ENCODE measurements at regions not wholly inside any gene's neighbourhood (a gene's known extent, or its start where the extent isn't known, plus 50 kb on each side); places are given as distances from the start of the nearest gene placed in this dataset.

DNA sequence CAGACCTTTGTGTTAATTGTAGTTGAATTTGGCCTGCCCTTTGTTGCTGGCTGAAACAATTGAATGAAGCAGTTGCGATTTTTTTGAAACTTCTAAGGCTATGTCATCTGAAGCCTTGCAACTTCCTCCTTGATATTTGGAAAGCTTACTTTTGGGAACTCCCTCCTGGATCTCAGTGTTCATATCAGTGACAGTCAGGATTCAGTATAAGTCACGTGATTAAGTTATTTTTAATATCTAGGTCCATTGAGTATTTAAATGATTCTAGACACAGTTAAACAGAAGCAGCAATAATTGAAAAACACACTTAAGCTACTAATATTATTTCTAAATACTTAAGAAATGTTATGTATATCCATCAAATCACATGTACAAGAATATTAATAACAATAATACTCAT lies 951.3 kb downstream of the GRIK2 start:
- H3K36me3 ChIP-seq: no peaks in the 10 kb centered on the region
- H3K4me1 ChIP-seq: no peaks in the 10 kb centered on the region
- H3K27me3 ChIP-seq: no peaks in the 10 kb centered on the region
- TF ChIP-seq, protein P1, sequence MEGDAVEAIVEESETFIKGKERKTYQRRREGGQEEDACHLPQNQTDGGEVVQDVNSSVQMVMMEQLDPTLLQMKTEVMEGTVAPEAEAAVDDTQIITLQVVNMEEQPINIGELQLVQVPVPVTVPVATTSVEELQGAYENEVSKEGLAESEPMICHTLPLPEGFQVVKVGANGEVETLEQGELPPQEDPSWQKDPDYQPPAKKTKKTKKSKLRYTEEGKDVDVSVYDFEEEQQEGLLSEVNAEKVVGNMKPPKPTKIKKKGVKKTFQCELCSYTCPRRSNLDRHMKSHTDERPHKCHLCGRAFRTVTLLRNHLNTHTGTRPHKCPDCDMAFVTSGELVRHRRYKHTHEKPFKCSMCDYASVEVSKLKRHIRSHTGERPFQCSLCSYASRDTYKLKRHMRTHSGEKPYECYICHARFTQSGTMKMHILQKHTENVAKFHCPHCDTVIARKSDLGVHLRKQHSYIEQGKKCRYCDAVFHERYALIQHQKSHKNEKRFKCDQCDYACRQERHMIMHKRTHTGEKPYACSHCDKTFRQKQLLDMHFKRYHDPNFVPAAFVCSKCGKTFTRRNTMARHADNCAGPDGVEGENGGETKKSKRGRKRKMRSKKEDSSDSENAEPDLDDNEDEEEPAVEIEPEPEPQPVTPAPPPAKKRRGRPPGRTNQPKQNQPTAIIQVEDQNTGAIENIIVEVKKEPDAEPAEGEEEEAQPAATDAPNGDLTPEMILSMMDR (IDR thresholded peaks at IDR 0.05): no peak
- TF ChIP-seq EP300 (IDR thresholded peaks at IDR 0.05; ENCODE audit: low read depth): no peak
- TF ChIP-seq POLR2AphosphoS5 (IDR thresholded peaks at IDR 0.05): no peak
- no peak for TF ChIP-seq POLR2A (IDR thresholded peaks at IDR 0.05)
- 72 to 75% methylated on average over 2 of the region's 2 CpGs for WGBS, 2 donors (ENCODE audit: low coverage in 1 of 2)
- H3K27ac ChIP-seq: no peak overlapping the region
- DNase-seq: no peak
- no peaks in the 10 kb centered on the region for H3K9me3 ChIP-seq
- H3K4me3 ChIP-seq: no peak overlapping the region
- in situ Hi-C loops (cut with MboI; ENCODE audit: low pct_ligation_motif_present in 1 of 4, low pct_unique_long_range_greater_than_20kb in 1 of 4, low sequenced_read_pairs in 3 of 4) (no loop called here), intact Hi-C loops (cut with DNase I; ENCODE audit: low total_unique reads) (no loop called here)

DNA sequence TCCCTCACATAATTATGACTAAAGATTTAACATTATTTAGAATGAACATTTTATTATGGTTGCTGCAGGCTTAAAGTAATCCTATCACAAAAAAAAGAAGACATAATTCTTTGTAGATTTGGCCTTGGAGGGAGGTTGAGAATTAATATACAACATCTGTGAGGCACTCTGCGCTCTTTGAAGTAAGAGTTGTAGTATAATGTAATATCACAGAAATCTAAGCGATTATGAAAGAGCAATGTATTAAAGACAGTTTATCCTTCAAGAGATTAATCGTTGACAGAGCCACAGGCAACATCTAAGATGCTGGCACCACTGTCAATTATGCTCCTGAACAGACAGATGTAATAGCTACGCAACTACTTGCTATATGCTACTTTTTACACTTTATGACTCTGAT lies 946.8 kb downstream of the GRIK2 start:
- 77 to 82% methylated on average over 4 of the region's 4 CpGs for WGBS, 2 donors (ENCODE audit: low coverage in 1 of 2)
- H3K4me3 ChIP-seq: no peak overlapping the region

DNA sequence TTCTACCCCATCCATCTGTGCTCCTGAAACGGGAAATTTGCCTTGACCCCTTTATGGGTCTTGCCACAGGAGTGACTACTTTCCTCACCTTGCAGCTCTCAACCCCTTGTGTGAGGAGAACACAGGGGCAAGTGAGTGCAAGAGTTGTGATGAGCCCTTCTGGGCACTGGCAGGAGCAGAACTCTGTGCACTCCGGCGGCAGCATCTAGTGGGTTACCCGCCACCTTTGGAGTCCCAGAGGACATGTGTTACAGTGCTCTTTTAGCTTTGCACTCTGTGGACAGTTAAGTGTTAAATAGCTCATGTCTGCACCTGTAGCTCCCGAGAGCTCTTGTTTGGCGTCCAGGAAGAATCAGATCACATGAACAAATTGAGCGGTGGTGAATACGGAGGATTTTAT lies 940.2 kb downstream of the GRIK2 start:
- TF ChIP-seq, protein P1 (IDR thresholded peaks at IDR 0.05): no peak
- no peak for TF ChIP-seq EP300 (IDR thresholded peaks at IDR 0.05; ENCODE audit: low read depth)
- TF ChIP-seq POLR2AphosphoS5 (IDR thresholded peaks at IDR 0.05): no peak
- no peak for TF ChIP-seq POLR2A (IDR thresholded peaks at IDR 0.05)
- no peak overlapping the region for H3K4me3 ChIP-seq
- no peak overlapping the region for H3K27ac ChIP-seq
- intact Hi-C loops (cut with DNase I; ENCODE audit: low total_unique reads) (no loop called here), in situ Hi-C loops (cut with MboI; ENCODE audit: low pct_ligation_motif_present in 1 of 4, low pct_unique_long_range_greater_than_20kb in 1 of 4, low sequenced_read_pairs in 3 of 4) (no loop called here)
- no peaks in the 10 kb centered on the region for H3K4me1 ChIP-seq
- no peak for DNase-seq
- no peaks in the 10 kb centered on the region for H3K9me3 ChIP-seq
- no peaks in the 10 kb centered on the region for H3K27me3 ChIP-seq
- 71 to 93% methylated on average over 5 to 8 of the region's 8 CpGs for WGBS, 2 donors (ENCODE audit: low coverage in 1 of 2)
- no peaks in the 10 kb centered on the region for H3K36me3 ChIP-seq

More for the DNA sequence above, 946.8 kb downstream of the GRIK2 start:
- Histone ChIP-seq H3K9me3 (no peaks in the 10 kb centered on the region), H3K4me1 (no peaks in the 10 kb centered on the region), H3K36me3 (no peaks in the 10 kb centered on the region), H3K27ac (no peak overlapping the region), H3K27me3 (no peaks in the 10 kb centered on the region)
- DNase-seq: no peak
- intact Hi-C loops (cut with DNase I; ENCODE audit: low total_unique reads): no loop called here
- in situ Hi-C loops (cut with MboI; ENCODE audit: low pct_ligation_motif_present in 1 of 4, low pct_unique_long_range_greater_than_20kb in 1 of 4, low sequenced_read_pairs in 3 of 4): no loop called here
- TF ChIP-seq POLR2AphosphoS5 (IDR thresholded peaks at IDR 0.05) (no peak), EP300 (IDR thresholded peaks at IDR 0.05; ENCODE audit: low read depth) (no peak), POLR2A (IDR thresholded peaks at IDR 0.05) (no peak)
- TF ChIP-seq, protein P1 (IDR thresholded peaks at IDR 0.05): no peak

DNA sequence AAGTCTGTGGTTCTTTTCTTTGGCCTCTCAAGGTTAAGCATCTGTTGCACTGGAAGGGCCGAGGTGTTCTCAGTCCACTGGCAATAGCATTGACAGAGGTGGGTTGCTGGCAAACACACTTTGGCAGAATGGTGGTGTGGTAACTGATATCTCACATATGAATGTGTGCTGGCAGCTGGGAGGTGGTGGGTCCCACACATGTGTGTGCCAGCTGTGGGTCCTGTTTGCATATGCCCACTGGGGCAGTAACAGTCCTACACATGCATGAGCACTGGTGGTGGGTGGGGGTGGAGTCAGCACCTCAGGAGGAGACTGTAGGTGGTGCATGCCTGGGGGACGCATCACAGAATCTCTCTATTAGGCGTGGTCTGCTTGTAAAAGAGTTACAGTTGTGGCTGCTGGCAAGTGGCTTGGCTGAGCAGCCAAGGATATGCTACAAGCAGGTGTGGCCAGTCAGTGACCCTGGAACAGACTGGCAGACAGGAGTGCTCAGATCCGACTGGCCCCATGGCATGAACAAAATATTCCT lies 934.3 kb downstream of the GRIK2 start:
- 65 to 100% methylated on average over 1 to 4 of the region's 4 CpGs for WGBS, 2 donors (ENCODE audit: low coverage in 1 of 2)
- Histone ChIP-seq H3K4me3 (no peak overlapping the region), H3K36me3 (no peaks in the 10 kb centered on the region), H3K9me3 (no peaks in the 10 kb centered on the region), H3K27ac (no peak overlapping the region), H3K4me1 (no peaks in the 10 kb centered on the region), H3K27me3 (no peaks in the 10 kb centered on the region)
- TF ChIP-seq POLR2AphosphoS5 (IDR thresholded peaks at IDR 0.05) (no peak), EP300 (IDR thresholded peaks at IDR 0.05; ENCODE audit: low read depth) (no peak), POLR2A (IDR thresholded peaks at IDR 0.05) (no peak)
- TF ChIP-seq, protein P1 (IDR thresholded peaks at IDR 0.05): no peak
- in situ Hi-C loops (cut with MboI; ENCODE audit: low pct_ligation_motif_present in 1 of 4, low pct_unique_long_range_greater_than_20kb in 1 of 4, low sequenced_read_pairs in 3 of 4): no loop called here
- DNase-seq: no peak
- intact Hi-C loops (cut with DNase I; ENCODE audit: low total_unique reads): no loop called here
